Spleen (tissue), 7 donors: ENCODE measurements at regions not wholly inside any gene's neighbourhood (a gene's known extent, or its start where the extent isn't known, plus 50 kb on each side); places are given as distances from the start of the nearest gene placed in this dataset.

Source experiments
- CTCF ChIP-seq, 11 experiments: fragments of 200-600 bp in 7 of 11; fragments of 450-650 bp in 4 of 11; sonication (generic) in 4 of 11; IDR thresholded peaks in 8 of 11; conservative IDR thresholded peaks in 3 of 11; 1 replicate in 7 of 11; 2 replicates in 4 of 11; pipeline versions ENCODE4 v1.4.0 to v1.8.0; 2016 to 2021; ENCODE audit warnings: antibody characterized with exemption in 11 of 11, inconsistent platforms in 4 of 11, mild to moderate bottlenecking in 1 of 11
- POLR2A ChIP-seq, 3 donors: fragments of 450-650 bp; IDR thresholded peaks; one replicate each; pipeline ENCODE4 v1.5.1; 2017; ENCODE audit warnings: antibody characterized with exemption in 3 of 3, mild to moderate bottlenecking in 1 of 3
- donor health status: DM: no; HTN: no; CAD: no; lungs with moderate emphysema.
- donor health status: DM: no; HTN: no; CAD: no.
- donor health status: DM: no; HTN: no; CAD: no.

GRCh38 chr2:239664216-239664810 is 263.5 kb upstream of the HDAC4 start:
- TF ChIP-seq POLR2A (IDR thresholded peaks at IDR 0.05) (no peak), CTCF (IDR thresholded peaks at IDR 0.05 in 8 of 11, conservative IDR thresholded peaks at IDR 0.05 in 3 of 11) (no peak)
